NB4 (cell line): ENCODE measurements at regions not wholly inside any gene's neighbourhood (a gene's known extent, or its start where the extent isn't known, plus 50 kb on each side); places are given as distances from the start of the nearest gene placed in this dataset.

ENCODE experiments used
- CTCF ChIP-seq: IDR thresholded peaks from one replicate; pipeline ENCODE4 v1.5.1; 2012; ENCODE audit warnings: low read depth, low read length
- MAX ChIP-seq: IDR thresholded peaks from 2 replicates; pipeline ENCODE4 v1.6.1; 2011; ENCODE audit warnings: low read depth, low read length
- MYC ChIP-seq: IDR thresholded peaks from 2 replicates; pipeline ENCODE4 v1.6.1; 2011; ENCODE audit warnings: low read depth, low read length
- POLR2A ChIP-seq: IDR thresholded peaks from 2 replicates; pipeline ENCODE4 v1.6.1; 2011; ENCODE audit warnings: mild to moderate bottlenecking; ENCODE audit not compliant: insufficient read length; ENCODE audit errors: extremely low read depth

DNA sequence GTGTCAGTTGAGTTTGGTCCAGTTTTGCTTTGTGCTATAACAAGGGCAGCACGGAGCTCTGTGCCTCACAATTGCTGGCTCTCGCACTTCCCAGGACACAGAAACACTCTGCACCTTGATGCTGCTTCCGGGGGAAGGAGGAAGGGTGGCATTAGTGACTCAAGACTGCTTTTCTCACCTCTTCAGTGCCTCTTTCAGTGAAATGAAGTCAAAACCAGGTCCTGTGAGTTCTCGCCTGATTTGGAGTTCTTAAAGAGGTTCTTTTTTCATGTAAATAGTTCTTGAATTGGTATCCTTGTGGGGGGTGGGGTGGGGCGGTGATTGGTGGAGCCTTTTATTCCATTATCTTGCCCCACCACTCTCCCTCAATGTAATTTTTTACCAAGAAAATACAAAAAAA lies 91.5 kb upstream of the MYT1L start:
- no peak for TF ChIP-seq CTCF
- no peak for TF ChIP-seq POLR2A
- TF ChIP-seq MAX: no peak
- no peak for TF ChIP-seq MYC
